Gastroesophageal sphincter (tissue), 3 donors: ENCODE measurements at regions not wholly inside any gene's neighbourhood (a gene's known extent, or its start where the extent isn't known, plus 50 kb on each side); places are given as distances from the start of the nearest gene placed in this dataset.

Experiments
- POLR2A ChIP-seq, 2 donors: fragments of 450-650 bp; IDR thresholded peaks; one replicate each; pipeline ENCODE4 v1.6.1; 2017; ENCODE audit warnings: antibody characterized with exemption in 2 of 2, mild to moderate bottlenecking in 2 of 2, moderate library complexity in 1 of 2
- POLR2AphosphoS5 ChIP-seq: sonication (generic); formaldehyde crosslinking; IDR thresholded peaks from one replicate; pipeline ENCODE4 v1.6.1; 2017; ENCODE audit warnings: antibody characterized with exemption
- TF ChIP-seq, protein P1 (sequence below), 4 experiments: fragments of 200-600 bp in 2 of 4; fragments of 450-650 bp in 2 of 4; sonication (generic) in 1 of 4; IDR thresholded peaks; one replicate each; pipeline ENCODE4 v1.5.1; 2017 to 2019; ENCODE audit warnings: antibody characterized with exemption in 4 of 4, mild to moderate bottlenecking in 2 of 4, moderate library complexity in 2 of 4

DNA sequence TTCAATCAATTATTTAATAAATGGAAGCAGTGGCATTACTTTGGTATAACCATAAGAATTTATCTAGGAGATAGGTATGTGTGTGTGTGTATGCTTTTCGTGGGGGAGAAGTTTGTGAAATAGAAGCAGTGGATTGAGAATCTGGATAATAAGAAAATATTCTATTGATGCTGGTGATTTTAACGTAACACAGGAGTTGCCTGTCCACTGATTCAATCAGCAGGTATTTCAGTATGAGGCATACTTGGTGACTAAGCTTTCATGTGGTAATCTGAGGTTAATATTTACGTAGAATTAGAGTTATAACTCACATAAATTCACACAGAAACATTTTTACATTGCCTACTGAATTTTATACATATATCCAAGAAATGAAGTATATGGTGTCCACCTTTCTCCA lies 568.0 kb downstream of the ZWINT start:
- TF ChIP-seq, protein P1, sequence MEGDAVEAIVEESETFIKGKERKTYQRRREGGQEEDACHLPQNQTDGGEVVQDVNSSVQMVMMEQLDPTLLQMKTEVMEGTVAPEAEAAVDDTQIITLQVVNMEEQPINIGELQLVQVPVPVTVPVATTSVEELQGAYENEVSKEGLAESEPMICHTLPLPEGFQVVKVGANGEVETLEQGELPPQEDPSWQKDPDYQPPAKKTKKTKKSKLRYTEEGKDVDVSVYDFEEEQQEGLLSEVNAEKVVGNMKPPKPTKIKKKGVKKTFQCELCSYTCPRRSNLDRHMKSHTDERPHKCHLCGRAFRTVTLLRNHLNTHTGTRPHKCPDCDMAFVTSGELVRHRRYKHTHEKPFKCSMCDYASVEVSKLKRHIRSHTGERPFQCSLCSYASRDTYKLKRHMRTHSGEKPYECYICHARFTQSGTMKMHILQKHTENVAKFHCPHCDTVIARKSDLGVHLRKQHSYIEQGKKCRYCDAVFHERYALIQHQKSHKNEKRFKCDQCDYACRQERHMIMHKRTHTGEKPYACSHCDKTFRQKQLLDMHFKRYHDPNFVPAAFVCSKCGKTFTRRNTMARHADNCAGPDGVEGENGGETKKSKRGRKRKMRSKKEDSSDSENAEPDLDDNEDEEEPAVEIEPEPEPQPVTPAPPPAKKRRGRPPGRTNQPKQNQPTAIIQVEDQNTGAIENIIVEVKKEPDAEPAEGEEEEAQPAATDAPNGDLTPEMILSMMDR (IDR thresholded peaks at IDR 0.05), result no peak
- TF ChIP-seq POLR2A (IDR thresholded peaks at IDR 0.05), result no peak
- no peak for TF ChIP-seq POLR2AphosphoS5
